GM19372 (cell line): ENCODE measurements at regions not wholly inside any gene's neighbourhood (a gene's known extent, or its start where the extent isn't known, plus 50 kb on each side); places are given as distances from the start of the nearest gene placed in this dataset.

ENCODE experiments used
- ATAC-seq: cut with Tn5 transposase; IDR thresholded peaks from one replicate; pipeline ENCODE4 v1.9.1; 2021; ENCODE audit warnings: mild to moderate bottlenecking, low read depth, moderate library complexity; ENCODE audit not compliant: unreplicated experiment

DNA sequence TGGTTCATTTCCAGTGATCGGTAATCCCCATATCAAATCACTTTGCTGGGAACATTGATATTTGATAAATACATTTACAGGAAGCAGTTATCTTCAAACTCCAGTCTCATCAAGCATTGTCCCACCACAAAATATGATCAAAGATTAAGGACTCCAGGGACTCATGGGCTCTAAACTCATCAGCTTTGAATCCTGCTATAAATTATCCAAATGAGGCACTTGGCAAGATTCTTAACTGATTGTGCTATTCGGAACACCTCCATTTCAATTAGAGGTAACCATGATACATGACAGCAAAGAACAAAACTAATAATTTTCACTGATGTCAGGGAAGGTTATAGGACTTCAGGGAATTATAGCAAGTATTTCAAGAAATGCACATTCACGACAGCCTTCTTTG is 1088.1 kb upstream of the PIK3C3 start:
- no peak for ATAC-seq

GRCh38 chr18:40866013-40866645 is 1088.9 kb upstream of the PIK3C3 start:
- no peak for ATAC-seq

DNA sequence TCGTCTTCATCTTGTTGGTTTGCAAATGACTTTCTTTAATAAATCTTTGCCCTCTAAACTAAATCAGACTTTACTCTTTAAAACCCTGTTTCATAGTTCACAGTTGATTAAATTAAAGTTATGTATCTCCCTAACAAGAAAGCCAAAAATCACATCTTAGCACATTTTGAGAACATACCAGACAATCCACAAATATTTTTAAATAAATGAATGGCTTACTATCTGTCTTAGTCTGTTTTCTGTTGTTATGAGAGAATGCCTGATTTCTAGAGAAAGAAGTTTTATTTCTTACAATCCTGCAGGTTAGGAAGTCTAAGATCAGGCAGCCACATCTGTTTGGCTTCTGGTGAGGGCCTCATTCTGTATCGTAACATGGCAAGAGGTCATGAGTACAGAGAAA is 1090.2 kb upstream of the PIK3C3 start:
- ATAC-seq = no peak

GRCh38 chr18:40863801-40864200 is 1091.2 kb upstream of the PIK3C3 start:
- ATAC-seq = no peak

DNA sequence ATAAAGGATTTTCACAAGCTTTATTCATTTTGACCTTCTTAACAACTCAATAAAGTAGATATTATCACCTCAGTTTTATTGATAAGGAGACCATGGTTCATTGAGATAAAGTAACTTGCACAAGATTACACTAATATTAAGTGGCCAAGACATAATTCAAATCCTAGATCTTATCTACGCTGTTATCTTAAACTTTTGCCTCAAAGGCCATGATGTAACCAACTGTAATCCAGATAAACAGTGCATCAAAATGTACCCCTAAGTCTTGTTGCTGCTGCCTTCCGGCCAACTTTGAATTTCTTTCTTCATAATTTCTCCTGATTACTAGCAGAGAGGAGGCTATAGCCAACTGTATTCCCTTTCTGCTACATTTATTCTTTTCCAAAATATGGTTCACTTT is 1094.8 kb upstream of the PIK3C3 start:
- no peak for ATAC-seq

GRCh38 chr18:40855661-40856060 is 1099.4 kb upstream of the PIK3C3 start:
- no peak for ATAC-seq

GRCh38 chr18:40852406-40852805 is 1102.6 kb upstream of the PIK3C3 start:
- ATAC-seq = no peak

DNA sequence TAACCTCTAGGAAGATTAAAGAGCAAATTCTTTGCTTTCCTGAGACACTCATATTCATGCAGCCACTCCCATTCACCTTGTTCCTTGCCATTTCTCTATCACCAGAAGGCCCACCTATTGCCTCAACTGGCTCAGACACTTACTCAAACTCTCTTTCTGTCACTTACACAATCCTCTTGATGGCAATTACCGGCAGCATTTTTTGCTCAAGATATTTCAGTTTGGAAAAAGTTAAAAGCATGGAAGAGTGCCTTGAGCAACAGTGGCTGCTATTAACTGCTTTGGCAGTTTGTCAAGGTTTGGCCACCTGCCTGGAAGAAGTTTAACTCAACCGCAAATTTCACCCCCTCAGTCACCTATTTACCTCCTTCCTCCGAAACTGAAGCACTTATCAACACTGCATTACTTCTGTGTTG is 1104.0 kb upstream of the PIK3C3 start:
- ATAC-seq = no peak

DNA sequence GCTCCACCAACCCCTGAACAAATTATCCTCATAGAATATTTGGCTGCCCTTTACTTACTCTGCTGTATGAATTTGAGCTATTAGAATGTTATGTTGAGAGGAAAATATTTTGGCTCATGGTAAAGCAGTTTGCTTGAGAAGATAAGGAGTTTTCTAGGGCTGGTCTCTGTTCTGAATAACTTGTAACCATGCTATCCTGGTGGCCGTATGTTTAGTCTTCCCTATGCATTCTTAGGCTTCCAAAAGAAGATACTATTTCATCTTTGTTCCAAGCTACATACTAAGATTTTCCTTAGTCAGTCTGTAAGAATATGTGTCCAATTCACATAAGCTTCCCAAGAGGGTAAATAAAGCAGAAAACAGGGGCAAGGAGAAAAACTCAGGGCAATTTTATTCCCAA is 1105.1 kb upstream of the PIK3C3 start:
- no peak for ATAC-seq

GRCh38 chr18:40841467-40841866 is 1113.6 kb upstream of the PIK3C3 start:
- ATAC-seq = no peak

DNA sequence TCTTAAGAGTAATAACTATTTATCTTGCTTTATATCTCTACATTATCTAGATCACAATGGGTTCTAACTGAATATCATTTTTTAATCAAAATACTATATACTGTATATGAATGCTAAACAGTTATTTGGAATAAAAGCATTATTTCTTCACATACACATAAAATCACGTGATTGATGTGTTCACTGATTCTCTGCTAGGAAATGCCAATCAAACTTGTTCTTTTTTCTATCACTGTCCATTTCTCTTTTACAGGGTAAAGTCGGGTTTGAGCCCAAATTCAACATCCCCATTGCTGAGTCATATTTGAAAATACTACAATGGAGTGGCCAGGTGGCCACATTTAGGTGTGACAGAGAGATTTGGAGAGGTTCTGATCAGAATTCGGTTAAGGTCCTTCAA is 1114.0 kb upstream of the PIK3C3 start:
- no peak for ATAC-seq

DNA sequence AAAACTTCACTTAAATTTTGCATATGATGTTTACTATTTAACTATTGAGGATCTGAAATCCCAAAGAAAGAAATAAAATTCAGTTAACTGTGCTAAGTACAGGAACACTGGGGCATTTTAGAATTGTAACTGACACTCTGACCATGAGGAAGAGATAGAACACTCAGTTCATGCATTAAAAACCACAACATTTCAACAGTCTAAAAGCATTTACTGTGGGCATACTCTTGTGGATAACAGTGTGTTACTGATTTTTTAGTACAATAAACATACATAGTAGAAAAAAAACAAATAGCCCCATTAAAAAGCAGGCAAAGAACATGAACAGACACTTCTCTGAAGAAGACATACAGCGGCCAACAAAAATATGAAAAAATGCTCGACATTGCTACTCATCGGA is 1122.7 kb upstream of the PIK3C3 start:
- no peak for ATAC-seq

DNA sequence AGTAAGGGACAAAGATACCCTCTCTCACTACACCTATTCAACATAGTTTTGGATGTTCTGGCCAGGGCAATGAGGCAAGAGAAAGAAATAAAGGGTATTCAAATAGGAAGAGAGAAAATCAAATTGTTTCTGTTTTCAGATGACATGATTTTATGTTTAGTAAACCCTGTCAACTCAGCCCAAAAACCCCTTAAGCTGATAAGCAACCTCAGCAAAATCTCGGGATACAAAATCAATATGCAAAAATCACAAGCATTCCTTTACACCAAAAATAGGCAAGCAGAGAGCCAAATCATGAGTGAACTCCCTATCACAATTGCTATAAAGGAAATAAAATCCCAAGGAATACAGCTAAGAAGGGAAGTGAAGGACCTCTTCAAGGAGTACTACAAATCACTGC is 1130.7 kb upstream of the PIK3C3 start:
- no peak for ATAC-seq

DNA sequence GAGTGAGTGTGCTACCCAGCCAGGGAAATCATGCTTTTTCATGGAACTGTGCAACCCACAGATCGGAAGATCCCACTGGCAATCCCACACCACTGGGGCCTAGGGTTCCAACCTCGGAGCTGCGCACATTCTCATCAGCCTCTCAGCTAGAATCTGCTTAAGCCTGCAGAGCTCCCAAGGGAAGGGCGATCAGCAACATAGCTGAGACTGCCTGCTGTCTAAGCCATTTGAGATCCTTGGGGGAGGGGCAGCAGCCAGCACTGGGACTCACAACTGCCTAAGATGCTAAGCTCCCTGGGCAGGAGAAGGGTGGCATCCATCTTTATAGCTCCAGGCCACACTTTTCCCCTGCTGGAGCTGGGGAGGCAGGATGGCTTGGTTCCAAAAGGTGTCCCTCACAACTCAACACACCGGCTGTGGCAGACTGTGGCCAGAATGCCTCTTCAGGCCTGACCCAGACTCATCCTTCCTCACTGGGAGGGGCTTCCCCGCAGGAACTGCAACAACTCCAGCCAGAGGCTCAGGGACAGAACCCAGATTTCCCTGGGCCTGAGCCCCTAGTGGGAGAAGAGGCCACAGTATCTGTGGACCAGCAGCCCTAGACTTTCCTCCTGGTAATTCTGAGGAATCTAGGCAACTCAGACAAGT is 1133.3 kb upstream of the PIK3C3 start:
- no peak for ATAC-seq

GRCh38 chr18:40812981-40813515 is 1142.0 kb upstream of the PIK3C3 start:
- no peak for ATAC-seq

- no peak for ATAC-seq
These were observed 1144.7 kb upstream of the PIK3C3 start for GRCh38 chr18:40810372-40810771.

GRCh38 chr18:40789286-40789685 is 1165.7 kb upstream of the PIK3C3 start:
- ATAC-seq = no peak

DNA sequence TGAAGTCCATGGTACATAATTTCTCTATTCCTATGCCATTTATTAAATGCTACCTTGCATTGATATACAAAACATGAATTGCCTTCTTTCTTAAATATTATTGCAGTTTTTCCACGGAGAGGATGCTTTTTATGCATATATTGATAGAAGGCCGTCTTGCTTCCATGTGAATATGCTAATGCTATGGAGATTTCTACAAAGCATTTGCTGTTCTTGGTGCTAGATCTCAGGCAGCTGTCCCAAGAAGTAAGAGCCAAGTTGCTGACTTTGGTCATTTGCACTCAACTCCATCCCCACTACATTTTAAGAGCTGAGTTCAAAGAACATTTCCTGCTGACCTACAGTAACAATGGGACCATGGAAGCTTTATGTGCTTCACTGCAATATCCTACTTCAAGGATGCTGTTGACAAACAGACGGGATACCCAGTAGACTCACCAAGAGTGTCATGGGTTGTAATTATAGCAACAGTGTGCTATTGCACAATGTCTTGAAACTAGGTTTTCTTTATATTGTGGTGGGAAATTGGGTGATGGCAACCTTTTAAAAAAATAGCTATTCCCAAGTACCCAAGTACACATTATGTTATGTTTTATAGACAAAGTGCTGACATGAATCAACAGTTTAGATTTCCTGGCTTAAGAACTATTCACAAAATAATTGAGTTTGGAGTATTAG is 1172.4 kb upstream of the PIK3C3 start:
- no peak for ATAC-seq

- no peak for ATAC-seq
These were observed 1185.2 kb upstream of the PIK3C3 start for GRCh38 chr18:40769786-40770185.

- ATAC-seq = no peak
These were observed 1194.8 kb upstream of the PIK3C3 start for GRCh38 chr18:40760251-40760650.

GRCh38 chr18:40754477-40754876 is 1200.6 kb upstream of the PIK3C3 start:
- no peak for ATAC-seq

DNA sequence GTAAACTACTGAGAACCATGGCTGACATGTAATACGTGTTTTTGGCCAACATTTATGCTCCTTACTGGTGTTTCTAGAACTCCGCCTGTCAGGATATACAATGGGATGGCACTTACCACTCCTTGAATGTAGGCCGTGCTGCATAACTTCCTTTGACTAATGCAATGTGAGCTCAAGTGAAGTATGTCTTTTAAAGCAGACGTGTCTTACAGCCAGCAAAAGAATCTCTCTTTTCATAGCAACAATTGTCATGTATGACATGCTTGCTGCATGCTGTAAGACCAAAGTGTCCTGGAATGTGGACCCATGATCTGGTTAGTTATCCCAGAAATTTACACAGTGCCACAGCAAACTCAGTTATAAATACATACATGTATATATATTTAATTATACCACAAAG is 1202.7 kb upstream of the PIK3C3 start:
- no peak for ATAC-seq
